Upper lobe of right lung (tissue), 1 donor: ENCODE measurements at regions not wholly inside any gene's neighbourhood (a gene's known extent, or its start where the extent isn't known, plus 50 kb on each side); places are given as distances from the start of the nearest gene placed in this dataset.

Experiments
- ATAC-seq: fragments of 200-7000 bp; cut with Tn5 transposase; one replicate; pipeline ENCODE4 v1.9.1; 2020; ENCODE audit warnings: mild to moderate bottlenecking, moderate library complexity
- DNase-seq: peaks from one replicate; pipeline ENCODE4 v3.0.0-alpha.2; 2020
- H3K27ac ChIP-seq: fragments of 200-600 bp; one replicate; pipeline ENCODE4 v1.8.0; 2022
- H3K27me3 ChIP-seq: fragments of 200-600 bp; one replicate; pipeline ENCODE4 v1.8.0; 2022; ENCODE audit warnings: mild to moderate bottlenecking
- H3K36me3 ChIP-seq: fragments of 200-600 bp; one replicate; pipeline ENCODE4 v1.8.0; 2022
- H3K4me1 ChIP-seq: fragments of 200-600 bp; one replicate; pipeline ENCODE4 v1.8.0; 2022
- H3K4me3 ChIP-seq: fragments of 200-600 bp; one replicate; pipeline ENCODE4 v1.8.0; 2022; ENCODE audit warnings: mild to moderate bottlenecking
- H3K9me3 ChIP-seq: fragments of 200-600 bp; one replicate; pipeline ENCODE4 v1.8.0; 2022
- CTCF ChIP-seq: fragments of 200-600 bp; IDR thresholded peaks from one replicate; pipeline ENCODE4 v1.8.0; 2022; ENCODE audit warnings: antibody characterized with exemption
- intact Hi-C: fragments of 100-400 bp; cut with DNase I; formaldehyde crosslinking; loops from one replicate; pipeline ENCODE4 v1.11.0; 2022
- donor health status: DM: no; HTN: yes; CAD: no; lungs with severe emphysema.

GRCh38 chr5:124044613-124045012 is 532.6 kb downstream of the CSNK1G3 start:
- intact Hi-C loops, result no loop called here
- H3K4me1 ChIP-seq, result no peaks in the 10 kb centered on the region
- no peak for ATAC-seq
- H3K27me3 ChIP-seq, result no peaks in the 10 kb centered on the region
- no peak for DNase-seq
- no peak overlapping the region for H3K4me3 ChIP-seq
- H3K9me3 ChIP-seq, result no peaks in the 10 kb centered on the region
- no peak for TF ChIP-seq CTCF
- H3K27ac ChIP-seq, result no peak overlapping the region
- no peaks in the 10 kb centered on the region for H3K36me3 ChIP-seq

DNA sequence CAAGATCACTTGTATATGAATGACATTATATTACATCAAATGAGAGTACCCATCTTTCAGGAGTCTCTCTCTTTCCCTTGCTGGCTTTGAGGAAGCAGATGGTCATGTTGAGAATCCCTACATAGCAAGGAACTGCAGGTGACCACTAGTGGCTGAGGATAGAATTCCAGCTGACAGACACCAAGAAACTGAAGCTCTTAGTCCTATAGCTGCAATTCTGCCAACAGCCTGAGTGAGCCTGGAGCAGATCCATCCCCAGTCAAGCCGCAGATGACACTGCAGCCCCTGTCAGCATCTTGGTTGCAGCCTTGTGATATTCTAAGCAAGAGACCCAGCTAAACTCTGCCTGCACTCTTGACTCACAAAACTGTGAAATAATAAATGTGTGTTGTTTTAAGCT is 531.5 kb downstream of the CSNK1G3 start:
- no peak overlapping the region for H3K4me3 ChIP-seq
- no peaks in the 10 kb centered on the region for H3K36me3 ChIP-seq
- TF ChIP-seq CTCF, result no peak
- no peaks in the 10 kb centered on the region for H3K27me3 ChIP-seq
- no peaks in the 10 kb centered on the region for H3K9me3 ChIP-seq
- ATAC-seq (no peak), DNase-seq (no peak)
- intact Hi-C loops, result no loop called here
- no peak overlapping the region for H3K27ac ChIP-seq
- no peaks in the 10 kb centered on the region for H3K4me1 ChIP-seq

DNA sequence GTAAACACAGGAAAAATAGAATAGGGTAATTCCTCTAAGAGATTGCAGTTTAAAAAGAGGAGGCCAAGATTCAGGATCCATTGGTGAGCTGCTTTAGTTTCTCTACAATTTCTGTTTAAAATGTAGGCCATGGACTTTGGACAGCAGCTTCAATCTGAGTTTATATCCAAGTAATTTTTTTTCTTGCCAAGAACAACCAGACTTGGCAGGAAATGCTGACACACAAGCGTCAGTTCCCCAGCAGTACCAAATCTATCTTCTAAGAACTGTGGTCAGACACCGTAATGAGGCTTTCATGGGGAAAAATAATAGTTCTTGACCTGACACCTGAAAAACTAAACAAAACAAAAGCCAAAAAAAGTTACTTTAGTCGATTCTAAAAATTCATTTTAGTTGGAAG is 528.8 kb downstream of the CSNK1G3 start:
- no peaks in the 10 kb centered on the region for H3K4me1 ChIP-seq
- no peak for TF ChIP-seq CTCF
- H3K36me3 ChIP-seq, result no peaks in the 10 kb centered on the region
- H3K27me3 ChIP-seq, result no peaks in the 10 kb centered on the region
- H3K9me3 ChIP-seq, result no peaks in the 10 kb centered on the region
- intact Hi-C loops, result no loop called here
- H3K27ac ChIP-seq, result no peak overlapping the region
- no peak for DNase-seq
- H3K4me3 ChIP-seq, result no peak overlapping the region
- ATAC-seq, result no peak

- ATAC-seq (no peak), DNase-seq (no peak)
- Histone ChIP-seq H3K36me3 (no peaks in the 10 kb centered on the region), H3K4me3 (no peak overlapping the region), H3K9me3 (no peaks in the 10 kb centered on the region), H3K4me1 (no peaks in the 10 kb centered on the region), H3K27ac (no peak overlapping the region), H3K27me3 (no peaks in the 10 kb centered on the region)
- no peak for TF ChIP-seq CTCF
- intact Hi-C loops, result no loop called here
Measured at GRCh38 chr5:124039410-124039809, 527.4 kb downstream of the CSNK1G3 start.

DNA sequence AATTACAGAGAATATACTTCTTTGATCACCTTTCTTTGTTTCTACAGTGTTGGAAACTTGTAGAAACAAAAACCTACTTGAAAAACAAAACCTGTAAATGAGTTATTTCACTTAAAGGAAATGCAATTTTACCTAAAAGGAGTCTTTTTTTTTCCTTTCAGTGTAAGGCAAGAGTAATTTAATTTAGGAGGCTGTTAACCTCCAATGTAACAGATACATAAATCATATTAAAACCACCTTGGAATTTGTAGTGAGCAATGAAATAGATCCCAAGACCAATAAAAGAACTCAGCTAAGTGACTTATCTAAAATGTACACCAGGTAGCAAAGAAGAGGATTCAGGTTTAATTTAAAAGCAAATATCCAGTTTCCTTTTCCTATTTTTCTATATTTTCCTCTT is 524.8 kb downstream of the CSNK1G3 start:
- no peak overlapping the region for H3K27ac ChIP-seq
- no peak for TF ChIP-seq CTCF
- DNase-seq (no peak), ATAC-seq (no peak)
- H3K9me3 ChIP-seq, result no peaks in the 10 kb centered on the region
- no peak overlapping the region for H3K4me3 ChIP-seq
- intact Hi-C loops, result no loop called here
- no peaks in the 10 kb centered on the region for H3K4me1 ChIP-seq
- no peaks in the 10 kb centered on the region for H3K36me3 ChIP-seq
- H3K27me3 ChIP-seq, result no peaks in the 10 kb centered on the region

DNA sequence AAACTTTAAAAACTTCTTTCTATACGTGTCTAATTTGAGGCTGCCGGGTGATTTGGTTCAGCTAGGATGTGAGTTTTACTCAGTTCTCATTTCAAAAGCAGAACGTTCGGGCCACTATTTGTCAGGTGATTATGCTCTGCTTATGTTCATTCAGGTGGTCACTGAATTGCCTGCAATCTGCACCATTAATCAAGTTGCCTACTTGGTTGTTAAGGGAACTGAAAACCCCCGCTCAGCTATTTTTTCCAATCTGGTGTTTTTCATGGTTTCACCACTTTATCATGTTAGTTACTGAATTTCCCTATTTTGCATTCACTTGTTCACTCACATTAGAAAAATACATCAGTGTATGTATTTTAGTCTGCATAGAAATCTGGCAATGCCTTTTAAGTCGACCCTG is 523.0 kb downstream of the CSNK1G3 start:
- TF ChIP-seq CTCF, result no peak
- no peaks in the 10 kb centered on the region for H3K36me3 ChIP-seq
- DNase-seq (no peak), ATAC-seq (no peak)
- intact Hi-C loops, result no loop called here
- H3K9me3 ChIP-seq, result no peaks in the 10 kb centered on the region
- no peak overlapping the region for H3K4me3 ChIP-seq
- no peaks in the 10 kb centered on the region for H3K4me1 ChIP-seq
- H3K27me3 ChIP-seq, result no peaks in the 10 kb centered on the region
- no peak overlapping the region for H3K27ac ChIP-seq
